ENCODE measurements at regions not wholly inside any gene's neighbourhood (a gene's known extent, or its start where the extent isn't known, plus 50 kb on each side); places are given as distances from the start of the nearest gene placed in this dataset.

DNA sequence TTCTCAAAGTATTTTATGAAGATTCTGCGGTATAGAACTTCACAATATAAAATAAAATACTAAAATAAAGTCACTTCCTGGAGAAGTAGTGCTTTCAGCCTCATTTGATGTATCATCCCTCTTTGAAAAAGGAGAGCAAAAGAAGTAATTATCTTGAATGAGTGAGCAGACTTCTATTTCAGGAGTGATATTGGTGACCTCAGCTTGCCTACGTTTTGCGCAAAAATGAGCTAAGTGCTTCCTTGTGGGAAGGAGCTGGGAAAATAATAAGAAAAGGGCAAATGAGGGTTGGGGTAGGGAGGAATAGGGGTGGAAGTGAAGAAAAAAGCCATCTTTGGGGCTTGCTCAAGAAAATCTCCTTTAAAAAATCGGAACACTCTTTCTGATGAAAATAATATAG is 1773.6 kb downstream of the OLFM4 start:
- TF ChIP-seq, protein P1, sequence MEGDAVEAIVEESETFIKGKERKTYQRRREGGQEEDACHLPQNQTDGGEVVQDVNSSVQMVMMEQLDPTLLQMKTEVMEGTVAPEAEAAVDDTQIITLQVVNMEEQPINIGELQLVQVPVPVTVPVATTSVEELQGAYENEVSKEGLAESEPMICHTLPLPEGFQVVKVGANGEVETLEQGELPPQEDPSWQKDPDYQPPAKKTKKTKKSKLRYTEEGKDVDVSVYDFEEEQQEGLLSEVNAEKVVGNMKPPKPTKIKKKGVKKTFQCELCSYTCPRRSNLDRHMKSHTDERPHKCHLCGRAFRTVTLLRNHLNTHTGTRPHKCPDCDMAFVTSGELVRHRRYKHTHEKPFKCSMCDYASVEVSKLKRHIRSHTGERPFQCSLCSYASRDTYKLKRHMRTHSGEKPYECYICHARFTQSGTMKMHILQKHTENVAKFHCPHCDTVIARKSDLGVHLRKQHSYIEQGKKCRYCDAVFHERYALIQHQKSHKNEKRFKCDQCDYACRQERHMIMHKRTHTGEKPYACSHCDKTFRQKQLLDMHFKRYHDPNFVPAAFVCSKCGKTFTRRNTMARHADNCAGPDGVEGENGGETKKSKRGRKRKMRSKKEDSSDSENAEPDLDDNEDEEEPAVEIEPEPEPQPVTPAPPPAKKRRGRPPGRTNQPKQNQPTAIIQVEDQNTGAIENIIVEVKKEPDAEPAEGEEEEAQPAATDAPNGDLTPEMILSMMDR (IDR thresholded peaks at IDR 0.05): no peak
- no peak for TF ChIP-seq POLR2A (IDR thresholded peaks at IDR 0.05)
- TF ChIP-seq EP300 (IDR thresholded peaks at IDR 0.05): no peak

Data from stomach (tissue), 4 donors.